ENCODE measurements at regions not wholly inside any gene's neighbourhood (a gene's known extent, or its start where the extent isn't known, plus 50 kb on each side); places are given as distances from the start of the nearest gene placed in this dataset.

DNA sequence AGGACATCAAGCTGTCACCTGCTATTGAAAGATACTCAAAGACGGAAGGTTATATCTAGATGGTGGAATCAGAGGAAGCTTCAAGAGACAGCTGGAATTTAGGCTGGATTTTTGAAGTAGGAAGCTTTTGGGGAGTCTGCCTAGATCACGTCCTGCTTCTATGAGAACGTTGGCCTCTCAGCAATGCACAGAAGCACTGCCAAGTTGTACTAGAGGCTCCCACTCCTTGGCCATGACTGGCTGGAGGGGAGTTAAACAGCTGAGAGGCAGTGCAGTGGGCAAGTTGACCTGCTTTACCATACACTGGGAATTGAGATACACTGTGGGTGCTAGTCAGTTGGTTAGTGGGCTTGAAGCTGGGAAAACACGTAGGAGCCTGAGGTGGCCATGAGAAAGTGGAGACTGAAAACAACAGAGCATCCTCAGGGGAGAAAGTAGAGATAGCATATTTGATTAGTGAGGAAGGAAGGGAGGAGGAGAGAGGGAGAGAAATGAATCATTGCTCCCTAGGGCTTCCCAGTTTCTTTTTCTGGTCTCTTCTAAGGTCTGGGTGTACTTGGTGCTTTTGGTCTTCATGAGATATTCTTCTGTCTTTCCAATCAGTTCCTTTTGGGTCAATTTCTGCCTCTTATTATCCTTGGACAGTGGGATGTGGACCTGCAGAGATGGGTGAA, 110.8 kb downstream of the EMP1 start:
- TF ChIP-seq BCL3 (IDR thresholded peaks at IDR 0.05; ENCODE audit: borderline replicate concordance, insufficient read depth, low read depth, low read length, poor library complexity, severe bottlenecking) (no peak), POLR2AphosphoS5 (IDR thresholded peaks at IDR 0.05; ENCODE audit: low read length) (no peak), POLR2A (IDR thresholded peaks at IDR 0.05; ENCODE audit: low read depth, low read length) (no peak), NBN (IDR thresholded peaks at IDR 0.05) (no peak), SP1 (IDR thresholded peaks at IDR 0.05; ENCODE audit: low read depth, low read length) (no peak), YY1 (IDR thresholded peaks at IDR 0.05; ENCODE audit: low read depth, low read length) (no peak), DPF2 (IDR thresholded peaks at IDR 0.05) (no peak)
- TF ChIP-seq, protein P1, sequence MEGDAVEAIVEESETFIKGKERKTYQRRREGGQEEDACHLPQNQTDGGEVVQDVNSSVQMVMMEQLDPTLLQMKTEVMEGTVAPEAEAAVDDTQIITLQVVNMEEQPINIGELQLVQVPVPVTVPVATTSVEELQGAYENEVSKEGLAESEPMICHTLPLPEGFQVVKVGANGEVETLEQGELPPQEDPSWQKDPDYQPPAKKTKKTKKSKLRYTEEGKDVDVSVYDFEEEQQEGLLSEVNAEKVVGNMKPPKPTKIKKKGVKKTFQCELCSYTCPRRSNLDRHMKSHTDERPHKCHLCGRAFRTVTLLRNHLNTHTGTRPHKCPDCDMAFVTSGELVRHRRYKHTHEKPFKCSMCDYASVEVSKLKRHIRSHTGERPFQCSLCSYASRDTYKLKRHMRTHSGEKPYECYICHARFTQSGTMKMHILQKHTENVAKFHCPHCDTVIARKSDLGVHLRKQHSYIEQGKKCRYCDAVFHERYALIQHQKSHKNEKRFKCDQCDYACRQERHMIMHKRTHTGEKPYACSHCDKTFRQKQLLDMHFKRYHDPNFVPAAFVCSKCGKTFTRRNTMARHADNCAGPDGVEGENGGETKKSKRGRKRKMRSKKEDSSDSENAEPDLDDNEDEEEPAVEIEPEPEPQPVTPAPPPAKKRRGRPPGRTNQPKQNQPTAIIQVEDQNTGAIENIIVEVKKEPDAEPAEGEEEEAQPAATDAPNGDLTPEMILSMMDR (IDR thresholded peaks at IDR 0.05 in 2 of 3, conservative IDR thresholded peaks at IDR 0.05 in 1 of 3; ENCODE audit: control insufficient read depth in 2 of 3, extremely low read depth in 1 of 3, insufficient read depth in 1 of 3, low read depth in 3 of 3, low read length in 3 of 3): no peak
- TF ChIP-seq, protein P2, sequence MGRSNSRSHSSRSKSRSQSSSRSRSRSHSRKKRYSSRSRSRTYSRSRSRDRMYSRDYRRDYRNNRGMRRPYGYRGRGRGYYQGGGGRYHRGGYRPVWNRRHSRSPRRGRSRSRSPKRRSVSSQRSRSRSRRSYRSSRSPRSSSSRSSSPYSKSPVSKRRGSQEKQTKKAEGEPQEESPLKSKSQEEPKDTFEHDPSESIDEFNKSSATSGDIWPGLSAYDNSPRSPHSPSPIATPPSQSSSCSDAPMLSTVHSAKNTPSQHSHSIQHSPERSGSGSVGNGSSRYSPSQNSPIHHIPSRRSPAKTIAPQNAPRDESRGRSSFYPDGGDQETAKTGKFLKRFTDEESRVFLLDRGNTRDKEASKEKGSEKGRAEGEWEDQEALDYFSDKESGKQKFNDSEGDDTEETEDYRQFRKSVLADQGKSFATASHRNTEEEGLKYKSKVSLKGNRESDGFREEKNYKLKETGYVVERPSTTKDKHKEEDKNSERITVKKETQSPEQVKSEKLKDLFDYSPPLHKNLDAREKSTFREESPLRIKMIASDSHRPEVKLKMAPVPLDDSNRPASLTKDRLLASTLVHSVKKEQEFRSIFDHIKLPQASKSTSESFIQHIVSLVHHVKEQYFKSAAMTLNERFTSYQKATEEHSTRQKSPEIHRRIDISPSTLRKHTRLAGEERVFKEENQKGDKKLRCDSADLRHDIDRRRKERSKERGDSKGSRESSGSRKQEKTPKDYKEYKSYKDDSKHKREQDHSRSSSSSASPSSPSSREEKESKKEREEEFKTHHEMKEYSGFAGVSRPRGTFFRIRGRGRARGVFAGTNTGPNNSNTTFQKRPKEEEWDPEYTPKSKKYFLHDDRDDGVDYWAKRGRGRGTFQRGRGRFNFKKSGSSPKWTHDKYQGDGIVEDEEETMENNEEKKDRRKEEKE (IDR thresholded peaks at IDR 0.05): no peak

All from GM12878 (cell line).